ENCODE measurements at regions not wholly inside any gene's neighbourhood (a gene's known extent, or its start where the extent isn't known, plus 50 kb on each side); places are given as distances from the start of the nearest gene placed in this dataset.
"Not testable (repeated sequence)": the region's sequence is repeated elsewhere in the genome, so short reads cannot be mapped to it uniquely, and the experiment has no call there.

- no peak overlapping the region for H3K4me3 ChIP-seq (ENCODE audit: low read depth, low read length)
- DNase-seq (ENCODE audit: low read depth) = no peak
- no peak for TF ChIP-seq CTCF (conservative IDR thresholded peaks at IDR 0.05; ENCODE audit: low read depth, low read length)
Observed at GRCh38 chr9:81801190-81801589, 111.8 kb upstream of the TLE1 start.

- no peak overlapping the region for H3K4me3 ChIP-seq (ENCODE audit: low read depth, low read length)
- DNase-seq (ENCODE audit: low read depth) = no peak
- TF ChIP-seq CTCF (conservative IDR thresholded peaks at IDR 0.05; ENCODE audit: low read depth, low read length) = no peak
Observed at GRCh38 chr9:81804306-81804705, 115.0 kb upstream of the TLE1 start.

- not testable (repeated sequence) for DNase-seq (ENCODE audit: low read depth)
Observed at GRCh38 chr9:81811688-81812087, 116.5 kb upstream of the SPATA31D4 start.

GRCh38 chr9:81814401-81814793 lies 113.8 kb upstream of the SPATA31D4 start:
- no peak for TF ChIP-seq CTCF (conservative IDR thresholded peaks at IDR 0.05; ENCODE audit: low read depth, low read length)
- no peak for DNase-seq (ENCODE audit: low read depth)
- no peak overlapping the region for H3K4me3 ChIP-seq (ENCODE audit: low read depth, low read length)

More at GRCh38 chr9:81811688-81812087, 116.5 kb upstream of the SPATA31D4 start:
- not testable (repeated sequence) for H3K4me3 ChIP-seq (ENCODE audit: low read depth, low read length)

- DNase-seq (ENCODE audit: low read depth) = no peak
- TF ChIP-seq CTCF (conservative IDR thresholded peaks at IDR 0.05; ENCODE audit: low read depth, low read length) = no peak
- no peak overlapping the region for H3K4me3 ChIP-seq (ENCODE audit: low read depth, low read length)
Observed at GRCh38 chr9:81814794-81815464, 113.3 kb upstream of the SPATA31D4 start.

DNA sequence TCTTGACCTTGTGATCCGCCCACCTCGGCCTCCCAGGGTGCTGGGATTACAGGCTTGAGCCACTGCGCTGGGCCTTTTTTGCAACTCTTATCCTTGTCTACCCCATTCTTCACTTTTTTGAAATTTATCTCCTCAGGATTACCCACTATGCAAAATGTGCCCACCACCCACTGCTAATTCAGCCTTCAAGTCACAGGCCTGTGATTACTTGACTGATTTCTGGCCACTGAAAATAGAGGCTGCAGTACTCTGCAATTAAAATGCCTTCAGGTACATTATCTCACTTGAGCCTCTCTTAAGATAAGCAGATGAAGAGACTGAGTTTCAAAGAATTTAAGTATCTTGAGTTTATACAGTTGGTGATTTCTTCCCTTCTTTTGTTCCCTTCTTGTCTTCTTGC lies 112.4 kb upstream of the SPATA31D4 start:
- DNase-seq (ENCODE audit: low read depth) = no peak
- no peak overlapping the region for H3K4me3 ChIP-seq (ENCODE audit: low read depth, low read length)
- no peak for TF ChIP-seq CTCF (conservative IDR thresholded peaks at IDR 0.05; ENCODE audit: low read depth, low read length)

DNA sequence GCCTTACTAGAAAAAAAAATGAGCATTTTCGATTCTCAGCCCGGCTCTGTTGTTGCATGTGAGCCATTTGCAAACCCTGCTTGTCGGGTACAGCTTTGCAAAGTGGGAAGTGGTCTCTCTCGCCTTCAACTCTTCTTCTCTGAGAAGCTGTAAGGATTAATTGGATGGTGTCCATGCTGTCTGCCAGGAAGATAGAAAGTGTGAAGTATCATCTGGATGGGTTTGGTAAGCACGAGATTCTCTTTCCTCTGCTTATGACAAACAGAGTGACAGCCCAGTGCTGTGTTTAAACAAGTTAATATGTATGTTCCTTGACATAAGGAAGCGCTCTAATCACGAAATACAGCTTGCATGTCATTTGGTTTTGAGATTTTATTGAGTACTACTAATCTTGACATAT lies 109.1 kb upstream of the SPATA31D4 start:
- TF ChIP-seq CTCF (conservative IDR thresholded peaks at IDR 0.05; ENCODE audit: low read depth, low read length) = no peak
- no peak for DNase-seq (ENCODE audit: low read depth)
- no peak overlapping the region for H3K4me3 ChIP-seq (ENCODE audit: low read depth, low read length)
